ENCODE measurements at regions not wholly inside any gene's neighbourhood (a gene's known extent, or its start where the extent isn't known, plus 50 kb on each side); places are given as distances from the start of the nearest gene placed in this dataset.

DNA sequence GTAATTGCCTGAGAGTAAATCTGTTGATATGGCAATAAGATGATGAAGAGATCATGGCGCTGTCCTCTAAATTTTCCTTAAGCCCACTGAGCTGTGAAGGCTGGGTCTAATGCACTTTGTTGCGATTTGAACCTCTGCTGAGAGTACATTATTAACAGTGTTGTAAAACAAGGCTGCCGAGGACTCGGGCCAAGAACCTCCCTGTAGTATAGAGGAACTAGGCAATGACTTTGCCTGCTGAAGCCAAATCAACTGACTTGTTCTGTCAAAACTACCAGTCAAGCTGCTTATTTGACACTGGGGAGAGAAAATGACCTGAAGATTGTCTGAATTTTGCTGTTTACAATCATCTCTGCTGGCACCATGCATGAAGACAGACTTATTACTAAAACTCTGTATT lies 1154.7 kb downstream of the DTWD2 start:
- Mint-ChIP-seq H3K27ac (no peak overlapping the region), H3K9me3 (no peaks in the 10 kb centered on the region), H3K4me3 (no peak overlapping the region), H3K36me3 (ENCODE audit: low read depth) (no peaks in the 10 kb centered on the region), H3K4me1 (peaks cover 10% of the 10 kb centered on the region), H3K27me3 (ENCODE audit: insufficient read depth, low read depth, poor library complexity) (no peaks in the 10 kb centered on the region)
- Histone ChIP-seq H3K27ac (ENCODE audit: low read depth) (no peak overlapping the region), H2AFZ (no peak overlapping the region), H3K36me3 (ENCODE audit: insufficient read depth) (no peaks in the 10 kb centered on the region), H3K27me3 (ENCODE audit: insufficient read depth) (no peaks in the 10 kb centered on the region), H3K4me3 (no peak overlapping the region), H4K20me1 (replicated peaks; ENCODE audit: insufficient read depth) (no peaks in the 10 kb centered on the region), H3F3A (replicated peaks; ENCODE audit: low read depth) (no peaks in the 10 kb centered on the region), H3K79me2 (replicated peaks; ENCODE audit: insufficient read depth) (no peaks in the 10 kb centered on the region), H3K9me2 (ENCODE audit: insufficient read depth) (no peaks in the 10 kb centered on the region), H3K4me2 (no peak overlapping the region), H3K4me1 (ENCODE audit: insufficient read depth) (no peaks in the 10 kb centered on the region)
- TF ChIP-seq, protein P1, sequence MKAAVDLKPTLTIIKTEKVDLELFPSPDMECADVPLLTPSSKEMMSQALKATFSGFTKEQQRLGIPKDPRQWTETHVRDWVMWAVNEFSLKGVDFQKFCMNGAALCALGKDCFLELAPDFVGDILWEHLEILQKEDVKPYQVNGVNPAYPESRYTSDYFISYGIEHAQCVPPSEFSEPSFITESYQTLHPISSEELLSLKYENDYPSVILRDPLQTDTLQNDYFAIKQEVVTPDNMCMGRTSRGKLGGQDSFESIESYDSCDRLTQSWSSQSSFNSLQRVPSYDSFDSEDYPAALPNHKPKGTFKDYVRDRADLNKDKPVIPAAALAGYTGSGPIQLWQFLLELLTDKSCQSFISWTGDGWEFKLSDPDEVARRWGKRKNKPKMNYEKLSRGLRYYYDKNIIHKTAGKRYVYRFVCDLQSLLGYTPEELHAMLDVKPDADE (IDR thresholded peaks at IDR 0.05): no peak
- TF ChIP-seq STAT1 (IDR thresholded peaks at IDR 0.05; ENCODE audit: unreplicated experiment) (no peak), CREB1 (CRISPR knock-in tag; IDR thresholded peaks at IDR 0.05; ENCODE audit: low read depth) (no peak), POLR2AphosphoS5 (IDR thresholded peaks at IDR 0.05; ENCODE audit: low read depth) (no peak), EZH2phosphoT487 (IDR thresholded peaks at IDR 0.05; ENCODE audit: unreplicated experiment) (no peak), ZNF114 (CRISPR knock-in tag; IDR thresholded peaks at IDR 0.05) (no peak), NANOG (IDR thresholded peaks at IDR 0.05; ENCODE audit: borderline replicate concordance) (no peak), ZNF331 (CRISPR knock-in tag; IDR thresholded peaks at IDR 0.05; ENCODE audit: low read depth) (no peak), JUNB (IDR thresholded peaks at IDR 0.05; ENCODE audit: unreplicated experiment) (no peak), EZH2 (IDR thresholded peaks at IDR 0.05; ENCODE audit: low read depth, unreplicated experiment) (no peak)
- TF ChIP-seq, protein P2, sequence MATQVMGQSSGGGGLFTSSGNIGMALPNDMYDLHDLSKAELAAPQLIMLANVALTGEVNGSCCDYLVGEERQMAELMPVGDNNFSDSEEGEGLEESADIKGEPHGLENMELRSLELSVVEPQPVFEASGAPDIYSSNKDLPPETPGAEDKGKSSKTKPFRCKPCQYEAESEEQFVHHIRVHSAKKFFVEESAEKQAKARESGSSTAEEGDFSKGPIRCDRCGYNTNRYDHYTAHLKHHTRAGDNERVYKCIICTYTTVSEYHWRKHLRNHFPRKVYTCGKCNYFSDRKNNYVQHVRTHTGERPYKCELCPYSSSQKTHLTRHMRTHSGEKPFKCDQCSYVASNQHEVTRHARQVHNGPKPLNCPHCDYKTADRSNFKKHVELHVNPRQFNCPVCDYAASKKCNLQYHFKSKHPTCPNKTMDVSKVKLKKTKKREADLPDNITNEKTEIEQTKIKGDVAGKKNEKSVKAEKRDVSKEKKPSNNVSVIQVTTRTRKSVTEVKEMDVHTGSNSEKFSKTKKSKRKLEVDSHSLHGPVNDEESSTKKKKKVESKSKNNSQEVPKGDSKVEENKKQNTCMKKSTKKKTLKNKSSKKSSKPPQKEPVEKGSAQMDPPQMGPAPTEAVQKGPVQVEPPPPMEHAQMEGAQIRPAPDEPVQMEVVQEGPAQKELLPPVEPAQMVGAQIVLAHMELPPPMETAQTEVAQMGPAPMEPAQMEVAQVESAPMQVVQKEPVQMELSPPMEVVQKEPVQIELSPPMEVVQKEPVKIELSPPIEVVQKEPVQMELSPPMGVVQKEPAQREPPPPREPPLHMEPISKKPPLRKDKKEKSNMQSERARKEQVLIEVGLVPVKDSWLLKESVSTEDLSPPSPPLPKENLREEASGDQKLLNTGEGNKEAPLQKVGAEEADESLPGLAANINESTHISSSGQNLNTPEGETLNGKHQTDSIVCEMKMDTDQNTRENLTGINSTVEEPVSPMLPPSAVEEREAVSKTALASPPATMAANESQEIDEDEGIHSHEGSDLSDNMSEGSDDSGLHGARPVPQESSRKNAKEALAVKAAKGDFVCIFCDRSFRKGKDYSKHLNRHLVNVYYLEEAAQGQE (IDR thresholded peaks at IDR 0.05; ENCODE audit: unreplicated experiment): no peak
- TF ChIP-seq, protein P3, sequence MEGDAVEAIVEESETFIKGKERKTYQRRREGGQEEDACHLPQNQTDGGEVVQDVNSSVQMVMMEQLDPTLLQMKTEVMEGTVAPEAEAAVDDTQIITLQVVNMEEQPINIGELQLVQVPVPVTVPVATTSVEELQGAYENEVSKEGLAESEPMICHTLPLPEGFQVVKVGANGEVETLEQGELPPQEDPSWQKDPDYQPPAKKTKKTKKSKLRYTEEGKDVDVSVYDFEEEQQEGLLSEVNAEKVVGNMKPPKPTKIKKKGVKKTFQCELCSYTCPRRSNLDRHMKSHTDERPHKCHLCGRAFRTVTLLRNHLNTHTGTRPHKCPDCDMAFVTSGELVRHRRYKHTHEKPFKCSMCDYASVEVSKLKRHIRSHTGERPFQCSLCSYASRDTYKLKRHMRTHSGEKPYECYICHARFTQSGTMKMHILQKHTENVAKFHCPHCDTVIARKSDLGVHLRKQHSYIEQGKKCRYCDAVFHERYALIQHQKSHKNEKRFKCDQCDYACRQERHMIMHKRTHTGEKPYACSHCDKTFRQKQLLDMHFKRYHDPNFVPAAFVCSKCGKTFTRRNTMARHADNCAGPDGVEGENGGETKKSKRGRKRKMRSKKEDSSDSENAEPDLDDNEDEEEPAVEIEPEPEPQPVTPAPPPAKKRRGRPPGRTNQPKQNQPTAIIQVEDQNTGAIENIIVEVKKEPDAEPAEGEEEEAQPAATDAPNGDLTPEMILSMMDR (conservative IDR thresholded peaks at IDR 0.05; ENCODE audit: low read depth in 2 of 2): no peak
- TF ChIP-seq, protein P4, sequence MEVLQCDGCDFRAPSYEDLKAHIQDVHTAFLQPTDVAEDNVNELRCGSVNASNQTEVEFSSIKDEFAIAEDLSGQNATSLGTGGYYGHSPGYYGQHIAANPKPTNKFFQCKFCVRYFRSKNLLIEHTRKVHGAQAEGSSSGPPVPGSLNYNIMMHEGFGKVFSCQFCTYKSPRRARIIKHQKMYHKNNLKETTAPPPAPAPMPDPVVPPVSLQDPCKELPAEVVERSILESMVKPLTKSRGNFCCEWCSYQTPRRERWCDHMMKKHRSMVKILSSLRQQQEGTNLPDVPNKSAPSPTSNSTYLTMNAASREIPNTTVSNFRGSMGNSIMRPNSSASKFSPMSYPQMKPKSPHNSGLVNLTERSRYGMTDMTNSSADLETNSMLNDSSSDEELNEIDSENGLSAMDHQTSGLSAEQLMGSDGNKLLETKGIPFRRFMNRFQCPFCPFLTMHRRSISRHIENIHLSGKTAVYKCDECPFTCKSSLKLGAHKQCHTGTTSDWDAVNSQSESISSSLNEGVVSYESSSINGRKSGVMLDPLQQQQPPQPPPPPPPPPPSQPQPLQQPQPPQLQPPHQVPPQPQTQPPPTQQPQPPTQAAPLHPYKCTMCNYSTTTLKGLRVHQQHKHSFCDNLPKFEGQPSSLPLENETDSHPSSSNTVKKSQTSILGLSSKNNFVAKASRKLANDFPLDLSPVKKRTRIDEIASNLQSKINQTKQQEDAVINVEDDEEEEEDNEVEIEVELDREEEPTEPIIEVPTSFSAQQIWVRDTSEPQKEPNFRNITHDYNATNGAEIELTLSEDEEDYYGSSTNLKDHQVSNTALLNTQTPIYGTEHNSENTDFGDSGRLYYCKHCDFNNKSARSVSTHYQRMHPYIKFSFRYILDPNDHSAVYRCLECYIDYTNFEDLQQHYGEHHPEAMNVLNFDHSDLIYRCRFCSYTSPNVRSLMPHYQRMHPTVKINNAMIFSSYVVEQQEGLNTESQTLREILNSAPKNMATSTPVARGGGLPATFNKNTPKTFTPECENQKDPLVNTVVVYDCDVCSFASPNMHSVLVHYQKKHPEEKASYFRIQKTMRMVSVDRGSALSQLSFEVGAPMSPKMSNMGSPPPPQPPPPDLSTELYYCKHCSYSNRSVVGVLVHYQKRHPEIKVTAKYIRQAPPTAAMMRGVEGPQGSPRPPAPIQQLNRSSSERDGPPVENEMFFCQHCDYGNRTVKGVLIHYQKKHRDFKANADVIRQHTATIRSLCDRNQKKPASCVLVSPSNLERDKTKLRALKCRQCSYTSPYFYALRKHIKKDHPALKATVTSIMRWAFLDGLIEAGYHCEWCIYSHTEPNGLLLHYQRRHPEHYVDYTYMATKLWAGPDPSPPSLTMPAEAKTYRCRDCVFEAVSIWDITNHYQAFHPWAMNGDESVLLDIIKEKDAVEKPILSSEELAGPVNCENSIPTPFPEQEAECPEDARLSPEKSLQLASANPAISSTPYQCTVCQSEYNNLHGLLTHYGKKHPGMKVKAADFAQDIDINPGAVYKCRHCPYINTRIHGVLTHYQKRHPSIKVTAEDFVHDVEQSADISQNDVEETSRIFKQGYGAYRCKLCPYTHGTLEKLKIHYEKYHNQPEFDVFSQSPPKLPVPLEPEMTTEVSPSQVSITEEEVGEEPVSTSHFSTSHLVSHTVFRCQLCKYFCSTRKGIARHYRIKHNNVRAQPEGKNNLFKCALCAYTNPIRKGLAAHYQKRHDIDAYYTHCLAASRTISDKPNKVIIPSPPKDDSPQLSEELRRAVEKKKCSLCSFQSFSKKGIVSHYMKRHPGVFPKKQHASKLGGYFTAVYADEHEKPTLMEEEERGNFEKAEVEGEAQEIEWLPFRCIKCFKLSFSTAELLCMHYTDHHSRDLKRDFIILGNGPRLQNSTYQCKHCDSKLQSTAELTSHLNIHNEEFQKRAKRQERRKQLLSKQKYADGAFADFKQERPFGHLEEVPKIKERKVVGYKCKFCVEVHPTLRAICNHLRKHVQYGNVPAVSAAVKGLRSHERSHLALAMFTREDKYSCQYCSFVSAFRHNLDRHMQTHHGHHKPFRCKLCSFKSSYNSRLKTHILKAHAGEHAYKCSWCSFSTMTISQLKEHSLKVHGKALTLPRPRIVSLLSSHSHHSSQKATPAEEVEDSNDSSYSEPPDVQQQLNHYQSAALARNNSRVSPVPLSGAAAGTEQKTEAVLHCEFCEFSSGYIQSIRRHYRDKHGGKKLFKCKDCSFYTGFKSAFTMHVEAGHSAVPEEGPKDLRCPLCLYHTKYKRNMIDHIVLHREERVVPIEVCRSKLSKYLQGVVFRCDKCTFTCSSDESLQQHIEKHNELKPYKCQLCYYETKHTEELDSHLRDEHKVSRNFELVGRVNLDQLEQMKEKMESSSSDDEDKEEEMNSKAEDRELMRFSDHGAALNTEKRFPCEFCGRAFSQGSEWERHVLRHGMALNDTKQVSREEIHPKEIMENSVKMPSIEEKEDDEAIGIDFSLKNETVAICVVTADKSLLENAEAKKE (CRISPR knock-in tag; IDR thresholded peaks at IDR 0.05): no peak
- DNase-seq (ENCODE audit: low spot score) (no peak), ATAC-seq (no peak)

All from GM23338 (cell line).